PC-3 (cell line): ENCODE measurements at regions not wholly inside any gene's neighbourhood (a gene's known extent, or its start where the extent isn't known, plus 50 kb on each side); places are given as distances from the start of the nearest gene placed in this dataset.

Experiments used
- ATAC-seq: fragments of 200-7000 bp; cut with Tn5 transposase; 2 replicates; pipeline ENCODE4 v1.9.1; 2020; ENCODE audit warnings: mild to moderate bottlenecking, moderate library complexity
- BruUV-seq: library from RNA; stranded (reverse); fragments of 400-500 nt; replicated peaks from 2 replicates; lab custom pipeline; 2021; lab: Mats Ljungman, UMichigan
- CTCF ChIA-PET: fragments of 300-600 bp; sonication (Branson Sonifier 250); formaldehyde crosslinking; loops from one replicate; lab custom pipeline; 2022; ENCODE audit warnings: antibody characterized with exemption; lab: Charles Lee
- POLR2A ChIA-PET: fragments of 300-600 bp; sonication (Branson Sonifier 250); formaldehyde crosslinking; loops from one replicate; lab custom pipeline; 2022; ENCODE audit warnings: antibody characterized with exemption; ENCODE audit not compliant: unreplicated experiment; lab: Charles Lee
- DNase-seq: peaks from one replicate; pipeline ENCODE4 v3.0.0-alpha.2; 2015
- H2AFZ ChIP-seq: fragments of 300-600 bp; sonication (generic); 2 replicates; pipeline ENCODE4 v1.6.0; 2016; ENCODE audit warnings: antibody characterized with exemption, low read length
- H3F3A ChIP-seq: fragments of 300-600 bp; sonication (generic); one replicate; pipeline ENCODE4 v1.6.0; 2017; ENCODE audit warnings: antibody characterized with exemption, low read length, control low read depth, mild to moderate bottlenecking; ENCODE audit not compliant: unreplicated experiment
- H3K27ac ChIP-seq: fragments of 300-600 bp; sonication (generic); 2 replicates; pipeline ENCODE4 v1.5.1; 2016; ENCODE audit warnings: mild to moderate bottlenecking, low read length
- H3K27me3 ChIP-seq: fragments of 300-600 bp; sonication (generic); 2 replicates; pipeline ENCODE4 v1.6.1; 2016; ENCODE audit warnings: low read length, mixed read lengths
- H3K36me3 ChIP-seq: fragments of 300-600 bp; sonication (generic); 2 replicates; pipeline ENCODE4 v1.6.1; 2016; ENCODE audit warnings: low read depth, mixed run types, low read length, mixed read lengths
- H3K4me1 ChIP-seq: fragments of 300-600 bp; sonication (generic); 2 replicates; pipeline ENCODE4 v1.5.1; 2016; ENCODE audit warnings: low read length; ENCODE audit not compliant: insufficient read depth
- H3K4me2 ChIP-seq: fragments of 300-600 bp; sonication (generic); 2 replicates; pipeline ENCODE4 v1.6.0; 2016; ENCODE audit warnings: low read length
- H3K4me3 ChIP-seq: fragments of 300-600 bp; sonication (generic); 2 replicates; pipeline ENCODE4 v1.5.1; 2016; ENCODE audit warnings: mild to moderate bottlenecking, low read length, mixed read lengths
- H3K79me2 ChIP-seq: fragments of 300-600 bp; sonication (generic); 2 replicates; pipeline ENCODE4 v1.6.1; 2017; ENCODE audit warnings: low read length, mixed read lengths
- H3K9ac ChIP-seq: fragments of 300-600 bp; sonication (generic); 2 replicates; pipeline ENCODE4 v1.6.0; 2016; ENCODE audit warnings: mild to moderate bottlenecking, low read length
- H3K9me2 ChIP-seq: fragments of 300-600 bp; sonication (generic); replicated peaks from 2 replicates; pipeline ENCODE4 v1.6.1; 2016; ENCODE audit warnings: mixed run types, low read length, mixed read lengths
- H3K9me3 ChIP-seq: fragments of 300-600 bp; sonication (generic); 2 replicates; pipeline ENCODE4 v1.6.1; 2016; ENCODE audit warnings: low read length, mixed read lengths
- H4K20me1 ChIP-seq: fragments of 300-600 bp; sonication (generic); 2 replicates; pipeline ENCODE4 v1.6.1; 2016; ENCODE audit warnings: low read length, mixed read lengths
- EZH2 ChIP-seq: fragments of 300-600 bp; sonication (generic); IDR thresholded peaks from one replicate; pipeline ENCODE4 v1.6.1; 2017; ENCODE audit warnings: antibody characterized with exemption, mild to moderate bottlenecking, low read length; ENCODE audit not compliant: unreplicated experiment
- EZH2phosphoT487 ChIP-seq: fragments of 300-600 bp; sonication (generic); IDR thresholded peaks from 2 replicates; pipeline ENCODE4 v1.6.1; 2018; ENCODE audit warnings: mild to moderate bottlenecking, antibody characterized with exemption, low read length, borderline replicate concordance
- intact Hi-C: fragments of 100-400 bp; cut with micrococcal nuclease; formaldehyde crosslinking; loops from 2 replicates; pipeline ENCODE4 v1.9.0; 2023
- TF ChIP-seq, protein P1 (sequence below): fragments of 300-600 bp; sonication (generic); conservative IDR thresholded peaks from 2 replicates; pipeline ENCODE4 v1.5.1; 2017; ENCODE audit warnings: antibody characterized with exemption, low read depth, mild to moderate bottlenecking, low read length

DNA sequence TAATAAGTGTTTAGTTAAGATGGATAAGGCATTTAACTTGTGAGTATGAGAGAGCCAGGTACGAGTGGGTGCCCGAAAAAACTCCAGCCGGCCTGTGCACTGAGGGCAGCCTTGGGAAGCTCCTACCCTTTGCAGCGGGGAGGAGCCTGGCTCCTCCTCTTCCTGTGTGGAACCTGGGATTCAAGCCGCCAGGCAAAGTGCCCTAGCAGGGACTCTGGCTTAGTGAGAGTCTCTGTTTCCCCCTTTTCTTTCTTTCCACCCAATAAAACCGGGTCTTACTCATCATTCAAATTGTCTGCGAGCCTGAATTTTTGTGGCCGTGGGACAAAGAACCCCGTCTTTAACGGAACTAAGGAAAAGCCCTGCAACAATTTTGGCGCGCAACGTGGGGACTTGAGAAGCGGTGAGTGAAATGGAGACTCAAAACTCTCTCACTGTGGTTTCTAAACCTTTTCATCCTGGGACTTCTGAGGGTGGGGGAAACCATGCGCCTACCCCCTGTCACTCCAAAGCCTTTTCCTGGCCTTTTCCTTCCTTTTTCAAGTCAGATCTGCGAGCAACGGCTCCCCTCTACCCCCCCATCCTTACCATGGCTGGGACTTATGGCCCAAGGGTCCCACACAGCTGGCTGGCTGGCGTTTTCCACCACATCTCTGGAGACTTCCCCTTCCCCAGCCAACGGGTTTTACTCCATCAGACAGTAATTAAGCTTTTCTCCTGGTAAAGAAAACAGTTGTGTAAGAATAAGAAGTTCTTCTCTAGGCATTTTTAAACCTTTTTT, 535.7 kb upstream of the ACO1 start:
- H3K4me3 ChIP-seq: peak overlapping the region; percentile 27; the same call in 1 of the 2 replicates
- peak overlapping the region; percentile 45; the same call in 1 of the 2 replicates for H2AFZ ChIP-seq

DNA sequence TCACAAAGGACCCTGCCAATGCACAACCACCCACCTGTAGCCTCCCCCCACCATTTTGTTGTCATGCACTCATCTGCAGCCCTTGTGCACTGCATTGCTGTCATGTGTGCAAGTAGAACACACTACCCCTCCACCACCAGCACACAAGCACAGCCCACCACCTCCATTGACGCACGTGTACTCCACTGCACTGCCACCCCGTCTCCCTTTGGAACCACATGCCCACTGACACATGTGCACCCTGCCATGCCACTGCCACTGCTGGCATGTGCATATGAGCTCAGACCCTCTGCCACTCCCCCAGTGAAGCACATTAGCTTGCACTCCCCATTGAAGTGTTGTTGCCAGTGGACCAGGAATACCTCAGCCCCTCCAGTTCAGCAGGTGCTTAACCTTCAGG, 530.3 kb upstream of the ACO1 start:
- no peaks in the 10 kb centered on the region for H4K20me1 ChIP-seq
- H3K36me3 ChIP-seq: no peaks in the 10 kb centered on the region
- DNase-seq (no peak), ATAC-seq (no peak)
- H3K79me2 ChIP-seq: no peaks in the 10 kb centered on the region
- no TSS peak for BruUV-seq
- TF ChIP-seq, protein P1, sequence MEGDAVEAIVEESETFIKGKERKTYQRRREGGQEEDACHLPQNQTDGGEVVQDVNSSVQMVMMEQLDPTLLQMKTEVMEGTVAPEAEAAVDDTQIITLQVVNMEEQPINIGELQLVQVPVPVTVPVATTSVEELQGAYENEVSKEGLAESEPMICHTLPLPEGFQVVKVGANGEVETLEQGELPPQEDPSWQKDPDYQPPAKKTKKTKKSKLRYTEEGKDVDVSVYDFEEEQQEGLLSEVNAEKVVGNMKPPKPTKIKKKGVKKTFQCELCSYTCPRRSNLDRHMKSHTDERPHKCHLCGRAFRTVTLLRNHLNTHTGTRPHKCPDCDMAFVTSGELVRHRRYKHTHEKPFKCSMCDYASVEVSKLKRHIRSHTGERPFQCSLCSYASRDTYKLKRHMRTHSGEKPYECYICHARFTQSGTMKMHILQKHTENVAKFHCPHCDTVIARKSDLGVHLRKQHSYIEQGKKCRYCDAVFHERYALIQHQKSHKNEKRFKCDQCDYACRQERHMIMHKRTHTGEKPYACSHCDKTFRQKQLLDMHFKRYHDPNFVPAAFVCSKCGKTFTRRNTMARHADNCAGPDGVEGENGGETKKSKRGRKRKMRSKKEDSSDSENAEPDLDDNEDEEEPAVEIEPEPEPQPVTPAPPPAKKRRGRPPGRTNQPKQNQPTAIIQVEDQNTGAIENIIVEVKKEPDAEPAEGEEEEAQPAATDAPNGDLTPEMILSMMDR: no peak
- TF ChIP-seq EZH2: no peak
- TF ChIP-seq EZH2phosphoT487: no peak
- CTCF ChIA-PET: no interaction called here
- H3F3A ChIP-seq: no peaks in the 10 kb centered on the region
- POLR2A ChIA-PET: no interaction called here
- H3K4me3 ChIP-seq: no peak overlapping the region
- H3K4me2 ChIP-seq: no peak overlapping the region
- no peak overlapping the region for H3K9ac ChIP-seq
- no peaks in the 10 kb centered on the region for H3K4me1 ChIP-seq
- intact Hi-C loops: no loop called here
- H3K27me3 ChIP-seq: 0 out of 2 replicates have a peak, but pooled peaks cover 5% of the 10 kb centered on the region
- no peaks in the 10 kb centered on the region for H3K9me3 ChIP-seq
- H3K27ac ChIP-seq: no peak overlapping the region
- no peaks in the 10 kb centered on the region for H3K9me2 ChIP-seq
- H2AFZ ChIP-seq: no peak overlapping the region

More for the DNA sequence above, 535.7 kb upstream of the ACO1 start:
- Histone ChIP-seq H3K27ac (no peak overlapping the region), H3K9me2 (no peaks in the 10 kb centered on the region), H3K79me2 (no peaks in the 10 kb centered on the region), H3F3A (no peaks in the 10 kb centered on the region), H3K9ac (peak overlapping the region; percentile 25; the same call in 1 of the 2 replicates), H4K20me1 (no peaks in the 10 kb centered on the region), H3K4me1 (no peaks in the 10 kb centered on the region), H3K27me3 (0 out of 2 replicates have a peak, but pooled peaks cover 8% of the 10 kb centered on the region), H3K36me3 (no peaks in the 10 kb centered on the region), H3K4me2 (peak overlapping the region; percentile 49), H3K9me3 (no peaks in the 10 kb centered on the region)
- TSS peak; percentile 58 for BruUV-seq
- intact Hi-C loops: no loop called here
- DNase-seq (peak; percentile 7), ATAC-seq (peak; percentile 24; the same call in 1 of the 2 replicates)
- TF ChIP-seq EZH2phosphoT487: no peak
- no peak for TF ChIP-seq EZH2
- ChIA-PET CTCF (no interaction called here), POLR2A (interaction anchor here (0.6 kb wide), 1 partner anchor 27 kb away, joined by 7 read pairs; no protein-coding TSS in a partner anchor)

DNA sequence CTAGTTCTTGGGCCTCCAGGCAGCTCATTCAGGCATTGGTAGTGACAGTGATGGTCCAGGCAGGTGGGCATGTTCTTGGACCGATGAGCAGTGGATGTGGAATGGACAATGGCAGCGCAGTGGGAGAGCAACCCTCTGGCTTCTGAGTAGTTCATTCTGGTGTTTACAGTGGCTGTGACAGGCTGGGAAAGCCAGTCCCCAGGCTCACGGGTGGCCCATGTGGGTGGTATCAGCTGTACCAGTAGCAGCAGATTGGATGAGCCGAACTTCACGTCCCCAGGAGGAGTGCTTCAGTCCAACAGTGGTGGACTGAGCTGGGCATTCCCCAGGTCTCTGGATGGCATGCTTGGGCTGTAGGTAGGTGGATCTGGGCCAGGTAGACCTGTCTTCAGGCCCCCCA, 515.6 kb upstream of the ACO1 start:
- no peak overlapping the region for H3K4me2 ChIP-seq
- no peak overlapping the region for H3K9ac ChIP-seq

More for the DNA sequence above, 515.6 kb upstream of the ACO1 start:
- no peaks in the 10 kb centered on the region for H3K9me3 ChIP-seq
- H2AFZ ChIP-seq: no peak overlapping the region
- intact Hi-C loops: no loop called here
- no peaks in the 10 kb centered on the region for H3F3A ChIP-seq
- no peak overlapping the region for H3K4me3 ChIP-seq
- H3K9me2 ChIP-seq: no peaks in the 10 kb centered on the region
- no peak overlapping the region for H3K27ac ChIP-seq
- DNase-seq (no peak), ATAC-seq (no peak)
- no peaks in the 10 kb centered on the region for H3K36me3 ChIP-seq
- no peaks in the 10 kb centered on the region for H4K20me1 ChIP-seq
- ChIA-PET CTCF (no interaction called here), POLR2A (no interaction called here)
- H3K27me3 ChIP-seq: no peaks in the 10 kb centered on the region
- H3K4me1 ChIP-seq: no peaks in the 10 kb centered on the region
- TF ChIP-seq, protein P1: no peak
- TF ChIP-seq EZH2 (no peak), EZH2phosphoT487 (no peak)
- H3K79me2 ChIP-seq: no peaks in the 10 kb centered on the region
- no TSS peak for BruUV-seq
